NCI-H1436 treated with DMSO at 0.1 percent for 48 hours (cell line): ENCODE measurements at regions not wholly inside any gene's neighbourhood (a gene's known extent, or its start where the extent isn't known, plus 50 kb on each side); places are given as distances from the start of the nearest gene placed in this dataset.

Experiments
- DNase-seq: peaks from one replicate; lab custom pipeline; 2025; lab: John Stamatoyannopoulos, UW

GRCh38 chr12:115700896-115701465 lies 576.5 kb downstream of the MED13L start:
- no peak for DNase-seq

DNA sequence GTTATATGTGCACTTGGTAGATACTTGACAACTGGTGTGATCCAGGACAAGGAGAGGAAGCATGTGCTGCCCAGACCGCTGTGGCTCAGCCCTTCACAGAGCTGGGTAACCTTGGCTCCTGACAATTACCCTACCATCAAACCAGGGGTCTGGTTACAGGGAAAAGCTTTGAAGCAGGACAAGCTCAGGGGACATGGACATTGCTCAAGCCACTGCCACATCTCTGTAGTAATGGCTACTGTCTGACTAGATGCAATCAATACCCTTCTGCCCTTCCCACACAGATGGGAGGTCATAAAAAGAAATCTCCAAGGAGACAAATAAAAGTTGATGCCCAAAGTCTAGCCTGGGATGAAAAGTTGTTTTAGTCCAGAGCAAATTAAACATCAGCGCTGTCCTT lies 577.4 kb downstream of the MED13L start:
- DNase-seq = no peak

DNA sequence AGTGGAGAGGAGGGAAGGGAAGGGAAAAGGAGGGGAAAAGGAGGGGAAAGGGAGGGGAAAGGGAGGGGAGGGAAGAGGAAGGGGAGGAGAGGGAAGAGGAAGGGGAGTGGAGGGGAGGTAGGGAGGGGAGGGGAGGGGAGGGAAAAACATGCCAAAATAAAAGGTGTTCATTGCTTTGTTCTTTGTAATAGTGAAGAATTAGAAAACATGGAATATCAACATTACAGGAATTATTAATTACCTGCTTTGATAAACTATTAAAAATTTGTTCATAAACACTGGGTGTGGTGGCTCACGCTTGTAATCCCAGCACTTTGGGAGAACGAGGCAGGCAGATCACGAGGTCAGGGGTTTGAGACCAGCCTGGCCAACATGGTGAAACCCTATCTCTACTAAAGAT lies 579.2 kb downstream of the MED13L start:
- DNase-seq = no peak

GRCh38 chr12:115697340-115697739 lies 580.2 kb downstream of the MED13L start:
- peak; percentile 46 for DNase-seq

- DNase-seq = no peak
Measured at GRCh38 chr12:115694564-115694963, 582.9 kb downstream of the MED13L start.

- DNase-seq = no peak
Measured at GRCh38 chr12:115693970-115694369, 583.5 kb downstream of the MED13L start.

- DNase-seq = no peak
Measured at GRCh38 chr12:115691123-115691522, 586.4 kb downstream of the MED13L start.

- no peak for DNase-seq
Measured at GRCh38 chr12:115687094-115687493, 590.4 kb downstream of the MED13L start.

GRCh38 chr12:115683240-115683780 lies 594.2 kb downstream of the MED13L start:
- DNase-seq = no peak

DNA sequence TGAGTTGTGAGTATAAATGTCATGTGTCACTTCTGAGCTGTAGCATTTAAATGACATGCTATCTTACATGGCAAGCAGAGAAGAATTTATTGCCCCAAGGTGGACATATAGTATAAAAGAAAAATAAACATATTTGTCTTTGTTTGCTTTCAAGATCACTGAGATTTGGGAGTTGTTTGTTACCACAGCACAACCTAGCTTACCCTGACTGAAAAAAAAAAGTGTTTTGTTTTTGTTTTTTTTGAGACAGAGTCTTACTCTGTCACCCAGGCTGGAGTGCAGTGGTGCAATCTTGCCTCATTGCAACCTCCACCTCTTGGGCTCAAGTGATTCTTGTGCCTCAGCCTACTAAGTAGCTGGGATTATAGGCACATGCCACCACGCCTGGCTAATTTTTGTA lies 596.5 kb downstream of the MED13L start:
- DNase-seq = no peak

- DNase-seq = no peak
Measured at GRCh38 chr12:115672506-115673080, 604.9 kb downstream of the MED13L start.

DNA sequence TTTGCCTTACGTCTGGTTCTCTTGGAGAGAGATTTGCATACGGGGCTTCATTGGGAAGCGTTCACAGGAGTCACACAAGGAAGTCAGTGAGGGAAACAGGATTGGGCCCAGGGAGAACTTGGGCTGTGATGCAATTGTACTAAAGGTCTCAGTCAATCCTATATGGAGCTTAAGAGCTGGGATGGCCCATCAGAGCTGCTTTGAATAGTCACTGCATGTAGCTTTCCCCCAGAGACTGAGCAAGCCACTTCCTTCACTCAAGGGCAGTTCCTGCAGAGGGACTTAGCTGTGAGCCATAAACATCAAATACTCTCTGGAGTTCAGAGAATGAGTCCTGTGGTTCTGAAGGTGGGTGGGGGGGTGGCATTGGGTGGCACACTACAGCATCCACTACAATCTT lies 605.4 kb downstream of the MED13L start:
- no peak for DNase-seq

- no peak for DNase-seq
Measured at GRCh38 chr12:115670869-115671268, 606.6 kb downstream of the MED13L start.

GRCh38 chr12:115667116-115667515 lies 610.4 kb downstream of the MED13L start:
- no peak for DNase-seq

DNA sequence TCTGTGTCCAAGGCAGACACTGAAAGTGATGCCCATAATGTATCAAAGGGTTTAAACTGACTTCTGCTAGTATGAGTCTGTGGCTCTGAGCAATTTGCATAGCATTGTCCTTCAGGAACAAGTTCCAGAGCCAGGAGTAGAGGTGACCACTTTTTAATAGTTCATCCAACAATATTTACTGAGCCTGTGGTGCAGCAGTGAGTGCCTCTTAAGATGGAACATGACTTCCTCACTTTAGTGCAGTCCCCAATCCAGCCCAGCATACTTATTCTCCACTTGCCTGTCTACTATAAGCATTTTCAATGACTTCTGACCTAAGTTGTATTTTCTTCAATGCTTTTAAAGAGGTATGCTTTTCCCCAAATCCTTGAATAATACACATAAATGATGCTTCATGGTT lies 611.3 kb downstream of the MED13L start:
- no peak for DNase-seq

- DNase-seq = no peak
Measured at GRCh38 chr12:115661112-115661511, 616.4 kb downstream of the MED13L start.

GRCh38 chr12:115660211-115660805 lies 617.2 kb downstream of the MED13L start:
- no peak for DNase-seq

DNA sequence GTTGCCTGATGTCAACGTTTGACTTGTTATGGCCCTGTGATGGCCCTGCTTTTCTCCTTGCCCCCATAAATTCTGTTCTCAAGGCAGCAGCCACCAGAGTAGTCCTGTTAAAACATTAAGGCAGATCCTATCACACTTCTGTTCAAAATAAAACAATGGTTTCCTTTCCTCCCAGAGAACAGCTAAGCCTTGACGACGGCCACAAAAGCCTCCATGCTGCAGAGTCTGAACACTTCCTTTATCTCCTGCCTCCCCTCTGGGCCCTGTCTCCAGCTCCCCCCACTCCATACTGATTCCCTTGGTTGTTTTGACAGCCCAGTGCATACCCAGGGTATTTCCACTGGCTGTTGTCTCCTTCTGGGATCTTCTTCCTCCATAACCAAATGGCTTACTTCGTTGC lies 618.1 kb downstream of the MED13L start:
- DNase-seq = no peak

- DNase-seq = no peak
Measured at GRCh38 chr12:115657081-115658013, 620.1 kb downstream of the MED13L start.

DNA sequence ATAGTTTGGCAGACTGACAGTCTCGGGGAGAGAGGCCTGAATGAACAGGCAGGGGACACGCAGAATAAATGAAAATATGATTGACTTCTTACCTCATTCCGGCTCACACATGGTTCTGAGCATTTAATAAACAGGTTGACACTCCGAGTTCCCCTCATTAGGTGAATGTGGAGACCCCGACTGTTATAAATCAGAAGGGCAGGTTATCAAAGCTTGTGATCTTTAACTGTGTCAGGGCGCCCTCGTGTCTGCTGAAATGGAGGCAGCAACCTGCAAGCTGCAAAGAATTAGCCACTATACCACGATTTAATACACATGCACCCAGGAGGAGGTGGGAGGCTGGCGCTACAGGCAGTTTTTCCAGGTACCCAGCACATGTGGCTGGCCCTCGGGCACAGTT lies 627.5 kb downstream of the MED13L start:
- no peak for DNase-seq

DNA sequence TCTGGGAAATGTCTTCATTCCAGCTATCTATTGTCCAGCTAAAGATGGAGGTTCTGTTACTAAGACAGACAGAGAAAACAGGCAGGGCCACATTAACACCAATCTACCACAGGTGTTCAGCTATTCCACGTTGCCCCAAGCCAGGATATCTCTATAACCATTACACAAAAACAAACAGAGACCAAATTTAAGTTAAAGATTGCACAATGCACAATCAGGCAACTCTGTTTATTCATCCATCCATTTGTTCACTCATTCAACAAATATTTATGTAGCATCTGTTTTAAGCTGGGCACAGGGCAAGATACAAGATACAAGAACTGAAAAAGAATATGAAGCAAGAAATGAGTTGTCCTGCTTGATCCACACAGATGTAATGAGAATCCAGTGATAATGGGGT lies 629.0 kb downstream of the MED13L start:
- no peak for DNase-seq

GRCh38 chr12:115646210-115646609 lies 631.3 kb downstream of the MED13L start:
- DNase-seq = no peak

GRCh38 chr12:115640929-115641328 lies 636.6 kb downstream of the MED13L start:
- DNase-seq = no peak
